Left forelimb (tissue), 1 donor: ENCODE measurements at regions not wholly inside any gene's neighbourhood (a gene's known extent, or its start where the extent isn't known, plus 50 kb on each side); places are given as distances from the start of the nearest gene placed in this dataset.
A peak's percentile ranks its signal among the peaks of the same experiment; 100 is the strongest.
"Not testable (repeated sequence)": the region's sequence is repeated elsewhere in the genome, so short reads cannot be mapped to it uniquely, and the experiment has no call there.

Experiments used
- DNase-seq: peaks from one replicate; pipeline ENCODE4 v3.0.0-alpha.2; 2018; ENCODE audit warnings: low spot score

DNA sequence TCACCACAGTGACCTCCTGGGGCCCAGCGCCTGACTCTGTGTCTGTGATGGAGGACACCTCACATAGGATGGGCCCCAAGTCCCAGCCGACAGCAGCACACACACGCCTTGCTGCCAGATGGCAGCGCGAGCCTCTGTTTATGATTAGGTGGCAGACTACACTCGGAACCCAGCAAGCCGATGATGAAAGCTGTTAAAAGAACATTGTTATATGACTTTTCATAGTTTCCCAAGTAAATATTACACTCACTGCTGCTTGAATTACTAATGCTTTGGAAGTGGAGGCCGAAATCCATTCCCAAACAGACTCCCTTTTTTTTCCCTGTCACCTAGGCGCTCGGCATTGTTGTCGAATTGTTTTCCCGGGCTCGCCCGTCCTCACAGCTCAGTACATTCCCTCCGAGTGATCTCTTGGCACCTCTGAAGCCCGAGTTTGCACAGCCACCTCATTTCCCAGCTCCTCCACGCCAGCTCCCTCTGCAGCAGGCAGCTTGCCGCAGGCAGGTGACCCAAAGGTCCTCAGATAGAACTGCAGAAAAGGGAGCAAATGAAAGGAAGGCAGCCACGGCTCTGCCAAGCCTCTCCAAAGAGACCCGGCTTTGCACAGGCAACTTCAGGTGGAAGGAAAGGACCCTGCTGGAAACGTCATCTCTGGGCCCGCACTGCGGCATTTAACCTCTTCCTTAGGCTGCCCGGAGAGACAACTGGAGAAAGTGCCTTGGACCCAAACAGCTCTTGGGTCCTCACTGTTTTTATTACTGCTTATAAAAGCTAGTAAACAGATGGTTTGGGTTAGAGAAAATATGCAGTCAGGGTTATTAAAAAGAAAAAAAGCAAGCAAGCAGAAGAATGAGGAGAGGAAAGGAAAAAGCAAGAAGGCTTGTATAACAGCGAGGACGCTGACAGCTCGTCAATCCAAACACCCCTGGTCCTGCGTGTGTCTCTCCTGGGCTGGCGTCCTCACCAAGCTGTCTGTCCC is 72.2 kb upstream of the SLC25A33 start:
- DNase-seq, result peak; percentile 78

- not testable (repeated sequence) for DNase-seq
These were observed 69.4 kb upstream of the SLC25A33 start for GRCh38 chr1:9469882-9470281.

DNA sequence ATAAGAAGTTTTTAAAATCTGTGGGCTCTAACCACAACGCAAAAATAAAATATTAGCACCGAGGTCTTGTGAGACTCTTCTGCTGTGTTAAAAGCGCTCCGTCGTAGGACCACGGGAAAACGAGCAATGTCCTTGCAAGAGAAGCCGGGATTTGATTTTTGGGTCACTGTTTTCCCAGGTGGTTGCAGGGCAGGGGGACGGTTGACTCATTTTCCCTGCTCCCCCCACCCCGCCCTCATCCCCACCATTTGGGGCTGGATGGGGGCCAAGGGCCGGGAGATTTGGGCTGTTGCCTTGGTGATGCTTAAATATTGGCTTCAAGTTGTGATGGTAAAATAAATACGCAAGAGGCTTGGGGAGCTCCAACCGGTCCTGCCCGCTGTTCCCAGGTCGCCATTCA is 67.6 kb upstream of the SLC25A33 start:
- DNase-seq, result no peak

DNA sequence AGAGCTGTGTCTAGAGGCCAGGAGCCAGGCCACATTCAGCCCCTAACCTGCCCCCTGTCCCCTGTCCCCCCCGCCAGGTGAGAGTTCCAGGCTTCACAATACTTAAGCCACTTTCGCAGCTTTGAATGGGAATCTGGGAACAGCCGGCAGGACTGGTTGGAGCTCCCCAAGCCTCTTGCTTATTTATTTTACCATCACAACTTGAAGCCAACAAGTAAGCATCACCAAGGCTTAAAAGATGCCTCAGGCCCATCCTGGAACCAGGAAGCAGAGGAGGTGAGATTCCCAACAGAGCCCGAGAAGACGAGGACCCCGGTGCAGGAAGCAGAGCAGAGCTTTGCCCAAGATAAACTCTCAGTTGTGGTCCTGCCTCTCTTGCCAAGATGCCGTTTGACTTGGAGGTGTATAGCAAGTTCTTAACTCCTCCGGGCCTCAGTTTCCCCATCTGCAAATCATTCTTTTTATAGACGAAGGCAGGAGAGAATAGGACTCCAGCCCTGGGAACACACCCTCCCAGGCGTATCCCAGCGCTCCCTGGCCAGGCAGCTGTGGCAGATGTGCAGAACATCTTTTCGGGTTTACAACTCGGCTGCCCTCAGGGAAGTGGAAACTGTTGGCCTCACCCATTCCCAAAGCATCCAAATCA is 66.8 kb upstream of the SLC25A33 start:
- no peak for DNase-seq

DNA sequence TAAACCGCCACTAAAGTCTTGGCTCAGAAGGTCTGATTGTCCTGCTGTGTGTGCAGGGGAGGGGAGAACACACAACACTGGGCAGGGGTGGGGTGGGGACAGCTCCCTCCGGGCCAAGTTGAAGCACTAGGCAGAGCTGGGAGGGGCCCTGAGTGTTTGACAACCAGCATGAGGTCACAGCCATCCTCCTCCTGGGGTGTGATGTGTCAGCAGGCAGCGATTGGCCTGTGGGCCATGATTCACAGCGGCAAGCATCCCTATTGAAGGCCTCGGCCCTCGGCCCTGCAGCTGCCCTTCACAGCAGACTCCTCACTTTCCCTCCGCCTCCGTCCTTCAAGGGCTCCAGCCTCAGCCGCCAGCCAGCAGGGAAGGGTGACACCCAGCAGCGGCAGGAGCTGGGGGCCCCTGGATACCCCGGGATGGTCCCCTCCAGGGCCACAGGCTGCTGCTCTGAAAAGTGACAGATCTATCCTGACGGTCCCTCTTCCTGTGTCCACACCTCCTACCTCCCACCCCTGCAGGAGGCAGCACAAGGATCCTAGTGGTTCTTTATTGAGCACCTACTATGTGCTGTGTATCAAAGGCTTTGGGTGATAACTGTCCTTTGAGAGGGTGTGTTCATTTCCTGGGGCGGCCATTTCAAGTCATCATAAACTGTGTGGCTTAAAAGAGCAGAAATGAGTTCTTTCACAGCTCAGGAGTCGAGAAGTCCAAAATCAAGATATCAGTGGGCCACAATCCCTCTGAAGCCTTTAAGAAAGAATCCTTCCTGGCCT is 66.0 kb upstream of the SLC25A33 start:
- DNase-seq, result peak; percentile 78

DNA sequence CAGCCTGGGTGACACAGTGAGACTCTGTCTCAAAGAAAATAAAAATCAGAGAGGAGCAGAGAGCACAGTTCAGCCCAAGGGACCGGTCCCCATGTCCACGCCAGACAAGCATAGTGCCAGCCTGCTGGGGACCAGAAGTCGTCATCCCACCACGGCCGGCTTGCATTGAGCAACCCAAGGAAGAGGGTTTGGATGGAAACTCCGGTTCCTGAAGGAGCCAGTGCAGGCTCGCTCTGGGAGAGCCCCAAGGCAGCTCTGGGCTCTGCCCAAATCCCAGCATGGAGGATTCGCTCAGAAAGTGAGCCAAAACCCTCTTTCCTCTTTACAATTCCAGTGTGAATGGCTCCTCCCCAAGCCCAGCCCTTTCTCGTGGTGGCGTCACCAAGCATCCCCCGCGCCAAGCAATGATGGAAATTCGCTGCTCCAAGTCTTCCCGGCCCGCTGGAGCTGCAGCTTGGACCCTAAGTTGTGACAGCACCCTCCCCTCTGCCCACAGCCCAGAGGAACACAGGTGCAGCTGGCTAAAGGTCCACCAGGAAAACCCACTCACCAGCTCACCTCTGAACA is 64.1 kb upstream of the SLC25A33 start:
- no peak for DNase-seq

DNA sequence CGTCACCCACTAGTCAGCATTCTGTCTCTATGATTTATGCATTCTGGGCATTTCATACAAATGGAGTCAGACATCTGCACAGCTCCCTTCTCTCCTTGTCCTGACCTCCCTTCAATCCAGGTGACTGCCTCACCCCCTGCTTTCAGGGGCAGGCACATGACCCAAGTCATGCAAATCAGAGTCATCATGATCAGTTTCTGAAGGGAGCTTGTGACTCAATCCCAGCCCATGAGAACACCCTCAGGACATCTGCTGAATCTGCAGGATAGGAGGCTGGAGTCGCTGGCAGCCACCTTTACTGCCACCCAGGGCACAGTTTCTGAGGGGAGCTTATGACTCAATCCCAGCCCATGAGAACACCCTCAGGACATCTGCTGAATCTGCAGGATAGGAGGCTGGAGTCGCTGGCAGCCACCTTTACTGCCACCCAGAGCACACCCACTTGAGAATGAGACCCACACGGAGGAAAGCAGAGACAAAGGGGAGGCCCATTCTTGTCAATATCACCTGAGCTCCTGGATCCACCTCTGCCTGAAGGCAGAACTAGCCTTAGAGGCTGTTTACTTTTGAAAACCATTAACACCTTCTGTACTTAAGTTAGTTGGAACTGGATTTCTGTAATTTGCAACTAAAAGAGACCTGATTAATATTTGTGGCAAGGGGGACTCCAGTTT is 62.3 kb upstream of the SLC25A33 start:
- no peak for DNase-seq

- DNase-seq, result no peak
These were observed 61.7 kb upstream of the SLC25A33 start for GRCh38 chr1:9477535-9477934.

DNA sequence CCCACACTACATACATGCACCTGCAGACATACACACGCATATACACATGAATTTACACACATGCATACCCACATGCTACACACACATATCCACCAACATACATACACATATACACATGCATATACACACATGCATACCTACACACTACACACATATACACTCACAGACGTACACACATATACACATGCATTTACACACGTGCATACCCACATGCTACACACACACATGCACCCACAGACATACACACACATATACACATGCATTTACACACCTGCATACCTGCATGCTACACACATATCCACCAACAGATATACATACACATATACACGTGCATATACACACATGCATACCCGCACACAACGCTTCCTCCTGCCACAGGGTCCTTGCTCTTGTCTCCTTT is 61.2 kb upstream of the SLC25A33 start:
- no peak for DNase-seq

- DNase-seq, result no peak
These were observed 58.2 kb upstream of the SLC25A33 start for GRCh38 chr1:9481048-9481447.

GRCh38 chr1:9482403-9482802 is 56.9 kb upstream of the SLC25A33 start:
- no peak for DNase-seq

DNA sequence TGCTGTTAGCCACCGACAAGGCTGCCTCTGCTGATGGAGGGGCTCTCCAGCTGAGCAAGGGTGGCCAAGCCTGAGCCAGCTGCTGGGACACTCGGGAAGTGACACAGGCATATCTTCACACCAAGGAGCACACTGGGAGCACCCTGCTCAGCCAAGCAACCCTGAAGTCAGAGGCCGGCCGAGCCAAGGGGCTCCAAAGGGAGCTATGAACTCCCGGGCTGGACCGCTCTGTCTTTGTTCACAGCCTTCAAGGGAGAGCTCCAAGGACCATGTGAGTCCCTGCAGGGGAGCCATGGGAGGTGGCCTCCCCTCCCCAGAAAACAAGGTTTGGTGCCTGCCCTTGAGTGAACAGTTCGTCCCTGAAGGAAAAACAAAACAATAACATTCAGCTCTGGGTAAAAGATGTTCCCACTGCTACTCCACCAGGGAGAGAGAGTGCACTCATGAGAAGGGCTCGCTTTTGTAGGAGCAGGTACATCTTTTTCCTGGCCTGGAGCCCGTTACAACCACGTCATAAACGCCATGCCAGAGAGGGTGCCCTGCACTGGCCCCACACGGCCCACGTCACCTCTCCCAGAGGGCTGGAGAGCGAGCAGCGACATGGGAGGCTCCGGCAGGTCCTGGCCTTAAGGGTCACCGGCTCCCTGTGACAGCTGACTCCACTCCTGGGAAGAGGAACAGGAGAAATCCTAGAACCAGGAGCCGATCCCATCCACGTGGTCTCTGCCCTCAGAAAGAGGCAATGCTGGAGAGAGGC is 56.3 kb upstream of the SLC25A33 start:
- no peak for DNase-seq

GRCh38 chr1:9486466-9487140 is 52.7 kb upstream of the SLC25A33 start:
- DNase-seq, result no peak
